Karpas-422 (cell line): ENCODE measurements at regions not wholly inside any gene's neighbourhood (a gene's known extent, or its start where the extent isn't known, plus 50 kb on each side); places are given as distances from the start of the nearest gene placed in this dataset.

Experiments used
- DNase-seq: peaks from one replicate; pipeline ENCODE4 v3.0.0-alpha.2; 2015
- H2AFZ ChIP-seq: fragments of 200-600 bp; sonication (generic); 2 replicates; pipeline ENCODE4 v1.6.1; 2014; ENCODE audit warnings: antibody characterized with exemption, low read length, mixed read lengths
- H3K27ac ChIP-seq: fragments of 200-600 bp; sonication (generic); 2 replicates; pipeline ENCODE4 v1.5.1; 2014; ENCODE audit warnings: mild to moderate bottlenecking, low read length, moderate library complexity
- H3K27me3 ChIP-seq: fragments of 200-600 bp; sonication (generic); 2 replicates; pipeline ENCODE4 v1.6.1; 2014; ENCODE audit warnings: low read length, mixed read lengths
- H3K36me3 ChIP-seq: fragments of 200-600 bp; sonication (generic); 2 replicates; pipeline ENCODE4 v1.6.1; 2014; ENCODE audit warnings: low read length, mixed read lengths; ENCODE audit not compliant: insufficient read depth
- H3K4me1 ChIP-seq: fragments of 200-600 bp; sonication (generic); 2 replicates; pipeline ENCODE4 v1.6.1; 2014; ENCODE audit warnings: mild to moderate bottlenecking, low read length, mixed read lengths
- H3K4me2 ChIP-seq: fragments of 200-600 bp; sonication (generic); 2 replicates; pipeline ENCODE4 v1.6.1; 2014; ENCODE audit warnings: low read length, low read depth, mild to moderate bottlenecking; ENCODE audit not compliant: poor library complexity, severe bottlenecking
- H3K4me3 ChIP-seq: fragments of 200-600 bp; sonication (generic); 2 replicates; pipeline ENCODE4 v1.5.1; 2014; ENCODE audit warnings: mild to moderate bottlenecking, antibody characterized with exemption, low read length, mixed read lengths
- H3K79me2 ChIP-seq: fragments of 200-600 bp; sonication (generic); 2 replicates; pipeline ENCODE4 v1.6.1; 2014; ENCODE audit warnings: mild to moderate bottlenecking, low read length, mixed read lengths
- H3K9ac ChIP-seq: fragments of 200-600 bp; sonication (generic); 2 replicates; pipeline ENCODE4 v1.6.0; 2014; ENCODE audit warnings: low read length
- H3K9me2 ChIP-seq: fragments of 200-600 bp; sonication (generic), shearing (Covaris generic); replicated peaks from 2 replicates; pipeline ENCODE4 v1.6.0; 2014; ENCODE audit warnings: mild to moderate bottlenecking, low read length, moderate library complexity; ENCODE audit not compliant: insufficient read depth
- H3K9me3 ChIP-seq: fragments of 300-700, 200-600 bp; sonication (generic); 2 replicates; pipeline ENCODE4 v1.6.1; 2014; ENCODE audit warnings: low read length, mixed read lengths
- H4K20me1 ChIP-seq: fragments of 200-600 bp; sonication (generic); 2 replicates; pipeline ENCODE4 v1.6.1; 2014; ENCODE audit warnings: mild to moderate bottlenecking, antibody characterized with exemption, low read length, low read depth; ENCODE audit not compliant: insufficient read depth

GRCh38 chr2:176821350-176821749 lies 391.2 kb upstream of the HNRNPA3 start:
- Histone ChIP-seq H3K4me3 (no peak overlapping the region), H3K27ac (no peak overlapping the region), H4K20me1 (no peaks in the 10 kb centered on the region), H3K36me3 (no peaks in the 10 kb centered on the region), H3K4me2 (no peak overlapping the region), H3K27me3 (no peaks in the 10 kb centered on the region), H3K9me2 (no peaks in the 10 kb centered on the region), H2AFZ (no peak overlapping the region), H3K9me3 (no peaks in the 10 kb centered on the region), H3K9ac (no peak overlapping the region), H3K4me1 (peaks cover 36% of the 10 kb centered on the region), H3K79me2 (no peaks in the 10 kb centered on the region)
- no peak for DNase-seq

DNA sequence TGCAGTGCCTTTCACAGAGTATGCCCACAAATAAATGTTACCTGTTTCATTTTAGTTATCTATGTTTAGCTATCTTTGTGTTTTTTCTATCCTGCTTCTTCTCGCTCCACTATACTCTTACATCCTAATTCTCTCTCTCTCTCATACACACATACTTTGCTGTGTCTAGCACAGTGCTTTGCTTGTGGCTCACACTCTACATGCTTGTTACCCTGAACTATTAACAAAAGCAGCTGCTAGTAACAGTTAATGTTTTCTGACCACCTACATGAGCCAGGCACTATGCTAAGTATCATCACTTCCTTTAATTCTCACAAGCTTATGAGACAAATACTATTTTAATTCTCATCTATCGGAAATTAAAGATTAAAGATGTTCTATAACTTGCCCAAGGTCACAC lies 390.5 kb upstream of the HNRNPA3 start:
- Histone ChIP-seq H4K20me1 (no peaks in the 10 kb centered on the region), H3K27me3 (no peaks in the 10 kb centered on the region), H3K9me3 (no peaks in the 10 kb centered on the region), H2AFZ (no peak overlapping the region), H3K9me2 (no peaks in the 10 kb centered on the region), H3K4me1 (peaks cover 33% of the 10 kb centered on the region), H3K79me2 (no peaks in the 10 kb centered on the region), H3K4me2 (no peak overlapping the region), H3K36me3 (no peaks in the 10 kb centered on the region), H3K4me3 (no peak overlapping the region), H3K9ac (no peak overlapping the region), H3K27ac (no peak overlapping the region)
- DNase-seq = no peak

DNA sequence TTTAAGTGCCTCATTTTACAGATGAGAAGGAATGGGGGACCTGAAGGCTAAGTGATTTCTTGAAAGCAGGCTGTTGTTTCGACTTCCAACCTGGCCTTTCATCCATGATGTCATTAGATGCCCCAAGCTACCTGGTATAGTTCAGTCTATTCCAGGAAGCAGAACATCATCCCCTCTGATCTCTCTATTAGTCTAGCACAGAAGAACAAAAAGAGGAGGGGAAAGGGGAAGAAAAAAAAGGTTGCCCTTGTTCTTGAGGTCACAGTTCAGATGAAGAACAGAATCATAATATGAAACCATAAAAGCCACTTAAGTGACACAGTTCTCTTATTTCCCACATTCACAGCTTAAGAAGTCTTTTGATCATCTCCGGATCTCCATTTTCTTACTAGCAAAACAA lies 386.2 kb upstream of the HNRNPA3 start:
- H3K9ac ChIP-seq = no peak overlapping the region
- no peak overlapping the region for H3K4me3 ChIP-seq
- no peaks in the 10 kb centered on the region for H4K20me1 ChIP-seq
- no peaks in the 10 kb centered on the region for H3K9me3 ChIP-seq
- H3K4me2 ChIP-seq = no peak overlapping the region
- H3K4me1 ChIP-seq = peaks cover 17% of the 10 kb centered on the region
- no peak for DNase-seq
- H3K27me3 ChIP-seq = no peaks in the 10 kb centered on the region
- peak overlapping the region; percentile 78; the same call in 1 of the 2 replicates for H2AFZ ChIP-seq
- no peak overlapping the region for H3K27ac ChIP-seq
- no peaks in the 10 kb centered on the region for H3K9me2 ChIP-seq
- H3K36me3 ChIP-seq = no peaks in the 10 kb centered on the region
- H3K79me2 ChIP-seq = no peaks in the 10 kb centered on the region

- Histone ChIP-seq H3K36me3 (no peaks in the 10 kb centered on the region), H3K4me3 (no peak overlapping the region), H3K4me2 (peak overlapping the region; percentile 21), H3K27ac (no peak overlapping the region), H3K9ac (no peak overlapping the region), H3K9me3 (no peaks in the 10 kb centered on the region), H3K9me2 (no peaks in the 10 kb centered on the region), H3K4me1 (peaks cover 17% of the 10 kb centered on the region), H3K79me2 (no peaks in the 10 kb centered on the region), H3K27me3 (no peaks in the 10 kb centered on the region), H2AFZ (peak overlapping the region; percentile 78), H4K20me1 (no peaks in the 10 kb centered on the region)
- no peak for DNase-seq
These were observed 385.5 kb upstream of the HNRNPA3 start for GRCh38 chr2:176826984-176827668.

GRCh38 chr2:176830362-176830761 lies 382.2 kb upstream of the HNRNPA3 start:
- DNase-seq = peak; percentile 87
- Histone ChIP-seq H2AFZ (peak overlapping the region; percentile 44; the same call in 1 of the 2 replicates), H3K36me3 (no peaks in the 10 kb centered on the region), H3K9me2 (no peaks in the 10 kb centered on the region), H3K4me3 (no peak overlapping the region), H3K4me1 (peaks cover 20% of the 10 kb centered on the region), H3K27ac (no peak overlapping the region), H3K27me3 (no peaks in the 10 kb centered on the region), H3K79me2 (no peaks in the 10 kb centered on the region), H4K20me1 (no peaks in the 10 kb centered on the region), H3K9me3 (no peaks in the 10 kb centered on the region), H3K9ac (no peak overlapping the region), H3K4me2 (no peak overlapping the region)

DNA sequence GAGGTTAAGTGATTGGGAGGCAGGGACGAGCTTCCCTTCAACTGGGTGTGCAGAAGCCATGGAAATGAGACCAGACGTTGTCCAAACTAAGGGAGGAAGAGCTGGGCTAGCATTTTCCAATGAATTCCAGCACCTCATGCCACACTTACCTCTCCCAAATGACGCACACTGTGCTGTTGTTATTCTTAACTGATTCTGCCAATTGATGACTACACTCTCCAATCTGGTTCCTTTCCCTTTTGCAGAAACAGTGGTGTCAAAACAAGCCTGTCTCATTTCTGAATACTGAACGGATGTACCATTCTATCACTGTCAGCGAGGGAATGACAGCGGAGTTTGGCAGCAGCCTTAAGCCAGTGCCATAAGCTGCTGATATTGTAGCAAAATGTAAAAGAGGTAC lies 380.5 kb upstream of the HNRNPA3 start:
- H3K27ac ChIP-seq = no peak overlapping the region
- DNase-seq = no peak
- H2AFZ ChIP-seq = no peak overlapping the region
- no peaks in the 10 kb centered on the region for H3K27me3 ChIP-seq
- no peaks in the 10 kb centered on the region for H3K9me2 ChIP-seq
- no peaks in the 10 kb centered on the region for H4K20me1 ChIP-seq
- H3K9ac ChIP-seq = no peak overlapping the region
- H3K9me3 ChIP-seq = no peaks in the 10 kb centered on the region
- no peak overlapping the region for H3K4me3 ChIP-seq
- peaks cover 15% of the 10 kb centered on the region for H3K4me1 ChIP-seq
- no peaks in the 10 kb centered on the region for H3K36me3 ChIP-seq
- no peaks in the 10 kb centered on the region for H3K79me2 ChIP-seq
- H3K4me2 ChIP-seq = no peak overlapping the region

DNA sequence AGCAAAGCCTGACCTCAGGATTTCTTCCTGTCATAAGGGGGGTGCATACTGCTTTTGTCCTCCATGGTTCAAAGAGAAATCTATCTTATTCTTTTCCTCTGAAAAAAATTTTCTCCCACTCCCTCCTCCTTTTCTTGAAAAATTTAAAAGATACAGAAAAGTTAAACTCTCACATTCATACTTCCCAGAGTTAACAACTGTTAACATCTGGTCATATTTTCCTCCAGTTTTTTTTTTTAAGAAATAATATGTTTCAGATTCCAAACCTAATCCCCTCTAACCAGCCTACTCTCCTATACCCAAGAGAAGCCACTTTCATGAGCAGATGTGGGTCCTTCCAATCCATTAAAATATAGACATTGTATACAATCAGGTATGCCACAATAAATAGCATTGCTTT lies 378.9 kb upstream of the HNRNPA3 start:
- Histone ChIP-seq H3K4me1 (peaks cover 8% of the 10 kb centered on the region; the same call in 1 of the 2 replicates), H3K36me3 (no peaks in the 10 kb centered on the region), H3K9ac (no peak overlapping the region), H3K4me2 (no peak overlapping the region), H3K27me3 (no peaks in the 10 kb centered on the region), H3K9me2 (no peaks in the 10 kb centered on the region), H3K27ac (no peak overlapping the region), H3K79me2 (no peaks in the 10 kb centered on the region), H4K20me1 (no peaks in the 10 kb centered on the region), H2AFZ (no peak overlapping the region), H3K9me3 (no peaks in the 10 kb centered on the region), H3K4me3 (no peak overlapping the region)
- DNase-seq = no peak

DNA sequence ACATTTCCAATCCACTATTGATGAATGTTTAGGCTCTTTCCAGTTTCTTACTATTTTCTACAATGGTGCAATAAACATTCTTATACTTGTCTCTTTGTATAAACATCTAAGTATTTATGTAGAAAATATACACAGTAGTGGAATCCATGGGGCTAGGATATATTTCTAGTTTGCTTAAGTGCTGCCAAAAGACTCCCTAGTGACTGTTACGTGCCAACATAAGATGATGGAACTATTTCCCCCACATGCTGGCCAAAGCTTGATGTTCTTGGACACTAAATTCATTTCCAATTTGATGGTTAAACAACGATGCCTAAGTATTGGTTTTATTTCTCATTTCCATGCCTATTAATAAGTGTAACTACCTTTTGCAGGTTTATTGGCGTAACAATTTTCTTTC lies 378.4 kb upstream of the HNRNPA3 start:
- Histone ChIP-seq H3K4me3 (no peak overlapping the region), H3K27me3 (no peaks in the 10 kb centered on the region), H3K4me2 (no peak overlapping the region), H3K9ac (no peak overlapping the region), H3K4me1 (peaks cover 8% of the 10 kb centered on the region; the same call in 1 of the 2 replicates), H3K79me2 (no peaks in the 10 kb centered on the region), H3K9me3 (no peaks in the 10 kb centered on the region), H2AFZ (no peak overlapping the region), H3K9me2 (no peaks in the 10 kb centered on the region), H3K36me3 (no peaks in the 10 kb centered on the region), H3K27ac (no peak overlapping the region), H4K20me1 (no peaks in the 10 kb centered on the region)
- DNase-seq = no peak
